ENCODE measurements at regions not wholly inside any gene's neighbourhood (a gene's known extent, or its start where the extent isn't known, plus 50 kb on each side); places are given as distances from the start of the nearest gene placed in this dataset.

- DNase-seq, result no peak
- POLR2A ChIA-PET, result no interaction called here
- H3K9me2 ChIP-seq, result no peaks in the 10 kb centered on the region
- no peak overlapping the region for H3K4me3 ChIP-seq (ENCODE audit: low read depth in 2 of 2, low read length in 1 of 2)
- H3K27ac ChIP-seq (ENCODE audit: low read depth in 2 of 2, low read length in 1 of 2), result no peak overlapping the region
- TF ChIP-seq CTCF (IDR thresholded peaks at IDR 0.05), result no peak
- TF ChIP-seq RCOR1 (IDR thresholded peaks at IDR 0.05; ENCODE audit: low read length), result no peak
- TF ChIP-seq USF1 (IDR thresholded peaks at IDR 0.05; ENCODE audit: borderline replicate concordance, low read depth), result no peak
- H3K27me3 ChIP-seq (ENCODE audit: insufficient read depth), result no peaks in the 10 kb centered on the region
- CTCF ChIA-PET, result interaction anchor here (0.7 to 1.2 kb wide), 2 partner anchors 15 to 133 kb away, joined by 3 read pairs; no protein-coding TSS in a partner anchor
- WGBS (ENCODE audit: low lambda C conversion rate), result 18% methylated on average over 1 of the region's 1 CpG
- no peaks in the 10 kb centered on the region for H4K20me1 ChIP-seq (ENCODE audit: insufficient read depth)
- no peaks in the 10 kb centered on the region for H3K36me3 ChIP-seq (replicated peaks in 1 of 2; ENCODE audit: control insufficient read depth in 1 of 2, insufficient read depth in 2 of 2, low read length in 1 of 2)
- no peak overlapping the region for H2AFZ ChIP-seq (ENCODE audit: low read depth)
- no peaks in the 10 kb centered on the region for H3F3A ChIP-seq (replicated peaks; ENCODE audit: insufficient read depth)
- H3K9ac ChIP-seq, result no peak overlapping the region
- no peaks in the 10 kb centered on the region for H3K9me3 ChIP-seq
- no peaks in the 10 kb centered on the region for H3K4me1 ChIP-seq (ENCODE audit: control insufficient read depth in 1 of 2, insufficient read depth in 2 of 2, low read depth in 1 of 2, low read length in 1 of 2)
- H3K79me2 ChIP-seq (ENCODE audit: insufficient read depth), result no peaks in the 10 kb centered on the region
- no peak overlapping the region for H3K4me2 ChIP-seq
Measured at GRCh38 chr3:168714609-168715240, 619.0 kb upstream of the GOLIM4 start.

GRCh38 chr3:168709073-168709472, 613.3 kb upstream of the GOLIM4 start:
- Histone ChIP-seq H3K27me3 (ENCODE audit: insufficient read depth) (no peaks in the 10 kb centered on the region), H3K9me3 (no peaks in the 10 kb centered on the region), H3F3A (replicated peaks; ENCODE audit: insufficient read depth) (no peaks in the 10 kb centered on the region), H3K4me1 (ENCODE audit: control insufficient read depth in 1 of 2, insufficient read depth in 2 of 2, low read depth in 1 of 2, low read length in 1 of 2) (no peaks in the 10 kb centered on the region; a peak in 1 of 4 replicates), H3K4me2 (no peak overlapping the region), H3K4me3 (ENCODE audit: low read depth in 2 of 2, low read length in 1 of 2) (no peak overlapping the region), H3K9ac (no peak overlapping the region), H4K20me1 (ENCODE audit: insufficient read depth) (no peaks in the 10 kb centered on the region), H2AFZ (ENCODE audit: low read depth) (no peak overlapping the region), H3K9me2 (no peaks in the 10 kb centered on the region), H3K27ac (ENCODE audit: low read depth in 2 of 2, low read length in 1 of 2) (no peak overlapping the region), H3K36me3 (replicated peaks in 1 of 2; ENCODE audit: control insufficient read depth in 1 of 2, insufficient read depth in 2 of 2, low read length in 1 of 2) (no peaks in the 10 kb centered on the region), H3K79me2 (ENCODE audit: insufficient read depth) (no peaks in the 10 kb centered on the region)
- no peak for TF ChIP-seq NFIC (IDR thresholded peaks at IDR 0.05; ENCODE audit: borderline replicate concordance)
- ChIA-PET CTCF (no interaction called here), POLR2A (no interaction called here)
- DNase-seq, result no peak
- WGBS (ENCODE audit: low lambda C conversion rate), result 50% methylated on average over 9 of the region's 9 CpGs

GRCh38 chr3:168707900-168708299, 612.2 kb upstream of the GOLIM4 start:
- H3F3A ChIP-seq (replicated peaks; ENCODE audit: insufficient read depth), result no peaks in the 10 kb centered on the region
- no peaks in the 10 kb centered on the region for H3K36me3 ChIP-seq (replicated peaks in 1 of 2; ENCODE audit: control insufficient read depth in 1 of 2, insufficient read depth in 2 of 2, low read length in 1 of 2)
- DNase-seq, result no peak
- no peaks in the 10 kb centered on the region for H3K27me3 ChIP-seq (ENCODE audit: insufficient read depth)
- WGBS (ENCODE audit: low lambda C conversion rate), result 75% methylated on average over 2 of the region's 2 CpGs
- H3K79me2 ChIP-seq (ENCODE audit: insufficient read depth), result no peaks in the 10 kb centered on the region
- TF ChIP-seq GABPA (IDR thresholded peaks at IDR 0.05; ENCODE audit: low read depth) (no peak), CTCF (IDR thresholded peaks at IDR 0.05) (no peak), FOXM1 (IDR thresholded peaks at IDR 0.05; ENCODE audit: low read depth) (no peak), FOSL2 (IDR thresholded peaks at IDR 0.05; ENCODE audit: borderline replicate concordance, low read depth) (no peak), RXRA (IDR thresholded peaks at IDR 0.05; ENCODE audit: borderline replicate concordance, low read depth) (no peak), EP300 (IDR thresholded peaks at IDR 0.05; ENCODE audit: borderline replicate concordance in 1 of 2, low read depth in 1 of 2, low read length in 1 of 2) (no peak), NRF1 (IDR thresholded peaks at IDR 0.05; ENCODE audit: low read depth, low read length) (no peak)
- no peak overlapping the region for H2AFZ ChIP-seq (ENCODE audit: low read depth)
- no peaks in the 10 kb centered on the region for H4K20me1 ChIP-seq (ENCODE audit: insufficient read depth)
- no peaks in the 10 kb centered on the region for H3K9me2 ChIP-seq
- no peak overlapping the region for H3K9ac ChIP-seq
- no peaks in the 10 kb centered on the region; a peak in 1 of 4 replicates for H3K4me1 ChIP-seq (ENCODE audit: control insufficient read depth in 1 of 2, insufficient read depth in 2 of 2, low read depth in 1 of 2, low read length in 1 of 2)
- ChIA-PET POLR2A (no interaction called here), CTCF (no interaction called here)
- no peak overlapping the region for H3K4me2 ChIP-seq
- H3K9me3 ChIP-seq, result no peaks in the 10 kb centered on the region
- H3K27ac ChIP-seq (ENCODE audit: low read depth in 2 of 2, low read length in 1 of 2), result no peak overlapping the region
- no peak overlapping the region for H3K4me3 ChIP-seq (ENCODE audit: low read depth in 2 of 2, low read length in 1 of 2)

Data from SK-N-SH (cell line).